A673 (cell line): ENCODE measurements at regions not wholly inside any gene's neighbourhood (a gene's known extent, or its start where the extent isn't known, plus 50 kb on each side); places are given as distances from the start of the nearest gene placed in this dataset.

Experiments used
- EZH2 ChIP-seq: fragments of 200-600 bp; sonication (generic); IDR thresholded peaks from 2 replicates; pipeline ENCODE4 v1.6.1; 2017; ENCODE audit warnings: borderline replicate concordance, low read depth, mild to moderate bottlenecking, mixed read lengths, antibody characterized with exemption, low read length; ENCODE audit not compliant: poor library complexity, severe bottlenecking
- TF ChIP-seq, protein P1 (sequence below): fragments of 300-800, 200-600 bp; sonication (generic); conservative IDR thresholded peaks from 2 replicates; pipeline ENCODE4 v1.5.1; 2017; ENCODE audit warnings: low read depth, mild to moderate bottlenecking, antibody characterized with exemption, low read length, moderate library complexity, mixed read lengths

DNA sequence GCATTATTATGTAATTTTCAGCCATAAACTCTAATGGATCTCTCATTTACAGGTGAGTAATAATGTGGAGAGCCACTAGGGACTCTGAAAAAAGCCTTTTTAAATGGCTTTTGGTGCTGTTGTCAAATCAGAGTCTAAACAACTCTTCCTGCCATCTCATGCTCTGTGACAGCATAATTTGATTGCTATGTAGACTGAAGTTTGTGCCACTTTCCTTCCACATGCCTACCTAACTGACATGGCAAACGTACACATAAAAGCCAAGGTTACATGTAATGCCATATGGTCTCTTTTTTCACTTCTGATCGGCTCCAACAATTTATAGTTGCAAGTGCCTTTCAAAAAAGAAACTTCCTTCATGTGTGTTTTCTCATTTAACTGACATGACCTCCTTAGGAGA lies 94.3 kb downstream of the SH2D1A start:
- TF ChIP-seq, protein P1, sequence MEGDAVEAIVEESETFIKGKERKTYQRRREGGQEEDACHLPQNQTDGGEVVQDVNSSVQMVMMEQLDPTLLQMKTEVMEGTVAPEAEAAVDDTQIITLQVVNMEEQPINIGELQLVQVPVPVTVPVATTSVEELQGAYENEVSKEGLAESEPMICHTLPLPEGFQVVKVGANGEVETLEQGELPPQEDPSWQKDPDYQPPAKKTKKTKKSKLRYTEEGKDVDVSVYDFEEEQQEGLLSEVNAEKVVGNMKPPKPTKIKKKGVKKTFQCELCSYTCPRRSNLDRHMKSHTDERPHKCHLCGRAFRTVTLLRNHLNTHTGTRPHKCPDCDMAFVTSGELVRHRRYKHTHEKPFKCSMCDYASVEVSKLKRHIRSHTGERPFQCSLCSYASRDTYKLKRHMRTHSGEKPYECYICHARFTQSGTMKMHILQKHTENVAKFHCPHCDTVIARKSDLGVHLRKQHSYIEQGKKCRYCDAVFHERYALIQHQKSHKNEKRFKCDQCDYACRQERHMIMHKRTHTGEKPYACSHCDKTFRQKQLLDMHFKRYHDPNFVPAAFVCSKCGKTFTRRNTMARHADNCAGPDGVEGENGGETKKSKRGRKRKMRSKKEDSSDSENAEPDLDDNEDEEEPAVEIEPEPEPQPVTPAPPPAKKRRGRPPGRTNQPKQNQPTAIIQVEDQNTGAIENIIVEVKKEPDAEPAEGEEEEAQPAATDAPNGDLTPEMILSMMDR, result no peak
- TF ChIP-seq EZH2, result no peak
